IMR-90 (cell line): ENCODE measurements at regions not wholly inside any gene's neighbourhood (a gene's known extent, or its start where the extent isn't known, plus 50 kb on each side); places are given as distances from the start of the nearest gene placed in this dataset.

Source experiments
- ATAC-seq: fragments of 200-7000 bp; cut with Tn5 transposase; 2 replicates; pipeline ENCODE4 v1.9.1; 2020; ENCODE audit warnings: low read depth, mild to moderate bottlenecking, moderate library complexity
- BruUV-seq: library from RNA; stranded (reverse); fragments of 400-500 nt; replicated peaks from 2 replicates; lab custom pipeline; 2021; lab: Mats Ljungman, UMichigan
- CTCF ChIA-PET: fragments of 300-600 bp; formaldehyde crosslinking; extraction: SDS; loops from one replicate; lab custom pipeline; 2021; ENCODE audit warnings: antibody characterized with exemption; lab: Yijun Ruan, JAX
- POLR2A ChIA-PET: fragments of 300-600 bp; sonication (Branson Sonifier 250); formaldehyde crosslinking; loops from one replicate; lab custom pipeline; 2022; ENCODE audit warnings: antibody characterized with exemption; ENCODE audit not compliant: unreplicated experiment; lab: Charles Lee
- DNase-seq: peaks from one replicate; pipeline ENCODE4 v3.0.0; 2013
- H2AFZ ChIP-seq: replicated peaks from 2 replicates; pipeline ENCODE3; 2013; ENCODE audit warnings: low read length, mild to moderate bottlenecking; ENCODE audit not compliant: poor library complexity
- H2AK5ac ChIP-seq: 2 replicates; pipeline ENCODE4 v1.6.1; 2013; ENCODE audit warnings: low read depth, low read length, inconsistent platforms
- H2AK9ac ChIP-seq: replicated peaks from 2 replicates; pipeline ENCODE3; 2013; ENCODE audit warnings: mild to moderate bottlenecking, low read depth, low read length, moderate library complexity; ENCODE audit not compliant: poor library complexity
- H2BK120ac ChIP-seq: 2 replicates; pipeline ENCODE4 v1.6.1; 2013; ENCODE audit warnings: low read depth, low read length, inconsistent platforms
- H2BK15ac ChIP-seq: 3 replicates; pipeline ENCODE4 v1.6.1; 2013; ENCODE audit warnings: low read depth, low read length, inconsistent platforms
- H2BK20ac ChIP-seq: 2 replicates; pipeline ENCODE4 v1.6.1; 2013; ENCODE audit warnings: low read depth, mild to moderate bottlenecking, inconsistent platforms, low read length, moderate library complexity
- H2BK5ac ChIP-seq: 2 replicates; pipeline ENCODE4 v1.6.1; 2013; ENCODE audit warnings: mild to moderate bottlenecking, low read depth, low read length, inconsistent platforms; ENCODE audit not compliant: poor library complexity, severe bottlenecking
- H3K14ac ChIP-seq: replicated peaks from 2 replicates; pipeline ENCODE4 v1.6.1; 2013; ENCODE audit warnings: low read depth, low read length, inconsistent platforms
- H3K18ac ChIP-seq: 2 replicates; pipeline ENCODE4 v1.6.1; 2013; ENCODE audit warnings: low read depth, low read length, control low read depth
- H3K23ac ChIP-seq: 2 replicates; pipeline ENCODE4 v1.6.1; 2013; ENCODE audit warnings: low read depth, low read length, inconsistent platforms
- H3K27ac ChIP-seq: 2 replicates; pipeline ENCODE4 v1.5.1; 2013; ENCODE audit warnings: mild to moderate bottlenecking, control low read depth, low read length; ENCODE audit not compliant: insufficient read depth
- H3K27me3 ChIP-seq: 2 replicates; pipeline ENCODE4 v1.6.1; 2013; ENCODE audit warnings: low read length; ENCODE audit not compliant: control insufficient read depth, insufficient read depth
- H3K36me3 ChIP-seq: 2 replicates; pipeline ENCODE4 v1.6.1; 2013; ENCODE audit warnings: low read length, mixed read lengths; ENCODE audit not compliant: control insufficient read depth, insufficient read depth
- H3K4ac ChIP-seq: 2 replicates; pipeline ENCODE4 v1.6.1; 2013; ENCODE audit warnings: low read depth, low read length, inconsistent platforms
- H3K4me1 ChIP-seq: 2 replicates; pipeline ENCODE4 v1.6.1; 2013; ENCODE audit warnings: low read length, mixed read lengths; ENCODE audit not compliant: control insufficient read depth, insufficient read depth
- H3K4me2 ChIP-seq: 2 replicates; pipeline ENCODE4 v1.6.1; 2013; ENCODE audit warnings: low read depth, mild to moderate bottlenecking, control low read depth, low read length, moderate library complexity
- H3K4me3 ChIP-seq: 2 replicates; pipeline ENCODE4 v1.5.1; 2013; ENCODE audit warnings: low read depth, mild to moderate bottlenecking, control low read depth, low read length, moderate library complexity; ENCODE audit not compliant: insufficient read depth
- H3K56ac ChIP-seq: 2 replicates; pipeline ENCODE4 v1.6.1; 2013; ENCODE audit warnings: low read length, inconsistent platforms; ENCODE audit not compliant: insufficient read depth; ENCODE audit errors: extremely low read depth
- H3K79me1 ChIP-seq, 2 experiments: 2 replicates each; pipeline ENCODE4 v1.6.1; 2013; ENCODE audit warnings: low read length in 2 of 2, inconsistent platforms in 1 of 2, low read depth in 1 of 2
- H3K9ac ChIP-seq: 2 replicates; pipeline ENCODE4 v1.6.1; 2013; ENCODE audit warnings: low read depth, low read length, control low read depth
- H3K9me1 ChIP-seq: 2 replicates; pipeline ENCODE4 v1.6.1; 2013; ENCODE audit warnings: low read length, inconsistent platforms; ENCODE audit not compliant: insufficient read depth
- H3K9me3 ChIP-seq: 2 replicates; pipeline ENCODE4 v1.6.1; 2013; ENCODE audit warnings: low read length; ENCODE audit not compliant: control insufficient read depth, insufficient read depth
- H4K20me1 ChIP-seq: 2 replicates; pipeline ENCODE4 v1.6.1; 2013; ENCODE audit warnings: low read length, inconsistent platforms; ENCODE audit not compliant: insufficient read depth
- H4K5ac ChIP-seq: 2 replicates; pipeline ENCODE4 v1.6.1; 2013; ENCODE audit warnings: mild to moderate bottlenecking, low read depth, low read length, control low read depth
- H4K8ac ChIP-seq, 2 experiments: 2 replicates each; pipeline ENCODE4 v1.6.1; 2013; ENCODE audit warnings: low read depth in 2 of 2, low read length in 2 of 2, control low read depth in 1 of 2, inconsistent platforms in 1 of 2
- H4K91ac ChIP-seq: 2 replicates; pipeline ENCODE4 v1.6.1; 2013; ENCODE audit warnings: low read depth, low read length, inconsistent platforms; ENCODE audit not compliant: insufficient read depth
- CEBPB ChIP-seq: IDR thresholded peaks from 2 replicates; pipeline ENCODE4 v1.6.1; 2012; ENCODE audit warnings: low read depth, low read length, improper control_type of control experiment
- CHD1 ChIP-seq: IDR thresholded peaks from 2 replicates; pipeline ENCODE4 v1.6.1; 2012; ENCODE audit warnings: low read depth, low read length, improper control_type of control experiment
- CTCF ChIP-seq: conservative IDR thresholded peaks from 2 replicates; pipeline ENCODE4 v1.5.1; 2012; ENCODE audit warnings: mild to moderate bottlenecking, low read depth, low read length, improper control_type of control experiment
- ELK1 ChIP-seq: fragments of 150-350 bp; IDR thresholded peaks from 2 replicates; pipeline ENCODE4 v1.6.1; 2016; ENCODE audit warnings: low read depth, mild to moderate bottlenecking, low read length, moderate library complexity, borderline replicate concordance
- FOS ChIP-seq: fragments of 150-350 bp; IDR thresholded peaks from 2 replicates; pipeline ENCODE4 v1.6.1; 2016; ENCODE audit warnings: low read depth, low read length
- MAFK ChIP-seq: IDR thresholded peaks from 2 replicates; pipeline ENCODE4 v1.6.1; 2012; ENCODE audit warnings: low read depth, low read length, improper control_type of control experiment
- MAZ ChIP-seq: IDR thresholded peaks from 2 replicates; pipeline ENCODE4 v1.6.1; 2012; ENCODE audit warnings: low read depth, mild to moderate bottlenecking, low read length, improper control_type of control experiment, moderate library complexity, borderline replicate concordance
- MXI1 ChIP-seq: IDR thresholded peaks from 2 replicates; pipeline ENCODE4 v1.6.1; 2012; ENCODE audit warnings: low read depth, mild to moderate bottlenecking, low read length, moderate library complexity, borderline replicate concordance
- NFE2L2 ChIP-seq: fragments of 150-350 bp; IDR thresholded peaks from 2 replicates; pipeline ENCODE4 v1.6.1; 2016; ENCODE audit warnings: low read depth, mild to moderate bottlenecking, low read length
- POLR2A ChIP-seq: IDR thresholded peaks from 2 replicates; pipeline ENCODE4 v1.6.1; 2012; ENCODE audit warnings: mild to moderate bottlenecking, low read depth, low read length
- RAD21 ChIP-seq: IDR thresholded peaks from 2 replicates; pipeline ENCODE4 v1.6.1; 2012; ENCODE audit warnings: low read length, improper control_type of control experiment
- RCOR1 ChIP-seq: IDR thresholded peaks from 2 replicates; pipeline ENCODE4 v1.6.1; 2012; ENCODE audit warnings: mild to moderate bottlenecking, low read length, improper control_type of control experiment; ENCODE audit not compliant: insufficient replicate concordance
- RFX5 ChIP-seq: IDR thresholded peaks from 2 replicates; pipeline ENCODE4 v1.8.0; 2012; ENCODE audit warnings: low read depth, mild to moderate bottlenecking, low read length, moderate library complexity
- SMC3 ChIP-seq: fragments of 150-350 bp; IDR thresholded peaks from 2 replicates; pipeline ENCODE4 v1.6.1; 2016; ENCODE audit warnings: low read depth, mild to moderate bottlenecking, antibody characterized with exemption, low read length, moderate library complexity
- USF2 ChIP-seq: fragments of 150-350 bp; IDR thresholded peaks from 2 replicates; pipeline ENCODE4 v1.6.1; 2017; ENCODE audit warnings: mild to moderate bottlenecking, antibody characterized with exemption, low read length, low read depth
- WGBS, 2 experiments: methylation state at CpG; one replicate each; pipeline versions ENCODE4 v1.1.5 to v1.1.7; 2013; ENCODE audit warnings: missing lambda C conversion rate in 2 of 2; ENCODE audit not compliant: insufficient read length in 1 of 2; ENCODE audit errors: extremely low coverage in 2 of 2; 5-methylcytosine and 5-hydroxymethylcytosine counted together
- dilution Hi-C: fragments of 300-500 bp; cut with HindIII; formaldehyde crosslinking; loops from one replicate; pipeline ENCODE4 v1.14.3; 2018; ENCODE audit warnings: low sequenced_read_pairs; ENCODE audit not compliant: unreplicated experiment
- in situ Hi-C: fragments of 300-500 bp; cut with MboI; formaldehyde crosslinking; loops from 3 replicates; pipeline ENCODE4 v1.14.3; 2019; ENCODE audit warnings: low sequenced_read_pairs, inconsistent platforms, mixed read lengths
- intact Hi-C: fragments of 100-400 bp; cut with micrococcal nuclease; formaldehyde crosslinking; loops from 2 replicates; pipeline ENCODE4 v1.10.0; 2022

- TF ChIP-seq NFE2L2 (no peak), ELK1 (no peak), RCOR1 (no peak), SMC3 (no peak), CEBPB (no peak), POLR2A (no peak), CHD1 (no peak), MAZ (no peak), RFX5 (no peak), MXI1 (no peak), FOS (no peak), CTCF (no peak), USF2 (no peak), MAFK (no peak), RAD21 (no peak)
Observed at GRCh38 chr4:113832803-113833202, 71.3 kb upstream of the CAMK2D start.

More at GRCh38 chr4:113832803-113833202, 71.3 kb upstream of the CAMK2D start:
- Histone ChIP-seq H2AK5ac (no peak overlapping the region), H2AK9ac (no peak overlapping the region), H3K23ac (no peak overlapping the region), H3K4ac (no peak overlapping the region), H4K8ac (no peak overlapping the region), H2BK5ac (no peak overlapping the region), H2BK120ac (no peak overlapping the region), H4K5ac (no peak overlapping the region), H3K27me3 (no peaks in the 10 kb centered on the region), H3K4me1 (peaks cover 10% of the 10 kb centered on the region), H3K18ac (no peak overlapping the region), H2AFZ (no peak overlapping the region), H3K4me3 (no peak overlapping the region), H4K20me1 (no peaks in the 10 kb centered on the region), H3K27ac (no peak overlapping the region), H3K14ac (no peak overlapping the region; the same call in 1 of the 2 replicates), H2BK15ac (no peak overlapping the region), H3K9ac (no peak overlapping the region), H3K4me2 (no peak overlapping the region), H2BK20ac (no peak overlapping the region), H3K36me3 (no peaks in the 10 kb centered on the region), H3K9me1 (peaks cover 4% of the 10 kb centered on the region), H3K56ac (no peak overlapping the region), H4K91ac (no peak overlapping the region), H3K9me3 (no peaks in the 10 kb centered on the region), H3K79me1 (no peaks in the 10 kb centered on the region; a peak in 1 of 4 replicates)
- no peak for ATAC-seq
- in situ Hi-C loops (no loop called here), intact Hi-C loops (no loop called here), dilution Hi-C loops (no loop called here)
- CTCF ChIA-PET = no interaction called here
- POLR2A ChIA-PET = no interaction called here
- WGBS, 2 experiments = 60% methylated on average over 1 of the region's 4 CpGs; no CpG with 5 or more reads in 1 of the 2 experiments
- BruUV-seq = no TSS peak
- DNase-seq = no peak
